GM18502 (cell line): ENCODE measurements at regions not wholly inside any gene's neighbourhood (a gene's known extent, or its start where the extent isn't known, plus 50 kb on each side); places are given as distances from the start of the nearest gene placed in this dataset.
A peak's percentile ranks its signal among the peaks of the same experiment; 100 is the strongest.
"Not testable (repeated sequence)": the region's sequence is repeated elsewhere in the genome, so short reads cannot be mapped to it uniquely, and the experiment has no call there.

ENCODE experiments used
- ATAC-seq: cut with Tn5 transposase; IDR thresholded peaks from one replicate; pipeline ENCODE4 v1.9.1; 2021; ENCODE audit warnings: mild to moderate bottlenecking; ENCODE audit not compliant: unreplicated experiment, poor library complexity

GRCh38 chr2:174697255-174697654, 67.0 kb downstream of the CHRNA1 start:
- ATAC-seq: peak; percentile 96

DNA sequence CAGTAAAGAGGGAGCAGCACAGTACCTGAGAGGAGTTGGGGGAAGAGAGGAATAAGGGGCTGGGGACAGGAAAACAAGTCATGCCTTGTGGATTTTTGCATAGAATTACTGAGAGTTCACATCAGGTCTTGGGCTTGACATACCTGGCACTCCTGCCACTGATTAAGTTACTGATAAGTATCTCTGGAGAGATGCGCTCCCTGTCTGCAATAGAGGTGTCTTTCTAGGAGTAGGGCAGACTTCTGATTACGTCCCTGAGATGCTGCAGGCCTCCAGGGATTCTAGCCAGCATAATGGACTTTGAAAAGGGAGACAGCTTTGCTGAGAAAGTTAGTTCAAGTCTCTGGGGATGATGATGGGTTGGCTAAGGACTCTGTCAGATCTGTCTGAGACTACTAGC, 69.4 kb downstream of the CHRNA1 start:
- no peak for ATAC-seq

GRCh38 chr2:174694196-174694878, 69.9 kb downstream of the CHRNA1 start:
- ATAC-seq: no peak

DNA sequence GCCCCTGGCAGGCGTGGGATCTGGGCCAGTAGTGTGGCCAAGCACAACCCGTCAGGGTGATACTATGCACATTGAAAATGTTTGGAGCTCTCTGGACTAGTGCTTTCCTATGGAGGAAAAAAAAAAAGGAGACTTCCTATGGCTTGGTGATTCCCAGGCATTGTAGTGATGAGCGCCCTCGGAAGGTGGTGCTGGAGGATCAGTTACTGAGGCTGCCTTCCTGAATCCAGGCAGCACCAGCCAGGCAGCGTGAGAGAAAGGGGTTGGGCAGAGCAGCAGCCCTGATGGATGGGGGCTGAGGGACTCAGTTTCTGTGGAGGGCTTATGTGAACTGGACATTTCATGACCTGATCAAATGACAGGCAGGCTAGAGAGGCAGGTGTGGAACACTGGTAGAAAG, 70.9 kb downstream of the CHRNA1 start:
- ATAC-seq: no peak

DNA sequence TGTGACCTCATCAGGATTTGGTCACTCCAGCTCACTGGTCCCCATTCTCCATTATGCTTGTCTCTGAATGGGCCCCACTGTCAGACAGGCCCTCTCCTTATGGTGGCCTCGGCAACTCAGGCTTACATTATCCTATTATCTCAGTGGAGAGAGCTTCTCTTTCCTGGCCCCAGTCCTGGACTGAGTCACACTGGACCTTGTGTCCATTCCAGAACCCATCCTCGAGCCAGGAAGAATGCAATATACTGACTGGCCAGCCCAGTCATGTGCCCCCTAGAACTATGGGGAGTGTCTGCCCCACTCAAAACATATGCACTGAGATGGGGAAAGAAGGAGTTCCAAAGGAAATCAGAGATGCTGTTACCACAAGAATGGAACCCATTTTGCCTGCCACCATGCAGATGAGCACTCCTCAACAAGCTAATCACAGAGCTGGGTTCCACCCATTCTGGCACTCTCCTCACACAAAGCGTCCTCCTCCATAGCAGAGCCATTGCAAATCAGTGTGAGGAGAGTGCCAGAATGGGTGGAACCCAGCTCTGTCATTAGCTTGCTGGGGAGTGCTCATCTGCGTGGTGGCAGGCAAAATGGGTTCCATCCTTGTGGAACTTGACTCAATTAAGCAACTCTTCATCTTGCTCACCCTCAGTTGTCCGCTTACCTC, 71.9 kb downstream of the CHRNA1 start:
- no peak for ATAC-seq

GRCh38 chr2:174691201-174691779, 73.0 kb downstream of the CHRNA1 start:
- ATAC-seq: no peak

DNA sequence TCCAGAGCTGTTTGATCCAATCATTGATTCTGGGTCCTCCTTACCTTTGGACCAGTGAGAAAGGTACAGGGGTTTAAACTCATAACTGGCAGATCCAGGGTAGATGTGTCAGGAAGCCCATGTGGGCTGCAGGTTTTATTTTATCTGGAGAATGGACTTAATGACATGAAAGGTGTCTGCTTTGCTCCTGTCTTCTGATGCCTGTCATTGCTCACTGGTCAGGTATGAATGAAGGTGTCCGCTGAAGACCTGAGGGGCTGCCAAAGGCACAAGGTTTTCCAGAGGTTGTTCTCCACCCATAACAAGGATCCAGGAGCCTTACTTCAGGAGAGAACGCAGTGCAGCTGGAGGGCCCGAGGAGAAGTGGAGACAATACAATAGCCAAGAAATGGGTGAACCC, 74.2 kb downstream of the CHRNA1 start:
- ATAC-seq: no peak

DNA sequence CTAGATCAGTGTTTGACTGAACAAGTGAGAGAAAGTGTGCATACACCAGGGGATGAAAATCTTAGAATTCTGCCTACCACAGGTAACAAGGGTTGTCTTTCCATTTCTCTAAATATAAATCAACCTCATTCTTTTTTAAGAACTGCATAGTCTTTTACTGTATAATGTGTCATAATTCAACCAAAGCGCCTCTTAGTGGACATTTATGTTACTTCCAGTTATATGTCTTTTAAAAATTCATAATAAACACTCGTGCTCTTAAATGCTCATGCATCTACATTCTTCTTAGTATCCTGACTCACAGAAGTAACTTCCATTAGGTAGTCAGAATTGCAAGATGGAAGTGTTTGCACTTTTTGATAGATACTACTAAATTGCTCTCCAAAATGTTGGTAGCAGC, 76.2 kb downstream of the CHRNA1 start:
- ATAC-seq: peak; percentile 44

DNA sequence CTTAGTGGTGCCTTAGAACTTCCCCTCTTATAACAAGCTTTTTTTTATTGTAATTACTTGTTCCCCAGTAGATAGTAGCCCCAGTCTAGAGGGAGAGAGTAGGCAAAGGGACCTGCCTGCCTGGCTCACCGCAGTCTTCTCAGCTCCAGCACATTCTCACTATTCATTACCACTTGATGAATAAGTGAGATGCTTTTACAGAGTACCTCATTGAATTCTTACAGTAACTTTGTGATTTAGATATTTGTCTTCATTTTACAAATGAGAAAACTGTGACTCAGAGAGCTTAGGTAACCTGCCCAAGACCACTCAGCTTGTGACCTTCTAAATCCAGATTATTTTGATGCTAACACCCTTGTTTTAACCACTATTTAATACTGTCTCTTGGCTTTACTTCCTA, 77.8 kb downstream of the CHRNA1 start:
- no peak for ATAC-seq

DNA sequence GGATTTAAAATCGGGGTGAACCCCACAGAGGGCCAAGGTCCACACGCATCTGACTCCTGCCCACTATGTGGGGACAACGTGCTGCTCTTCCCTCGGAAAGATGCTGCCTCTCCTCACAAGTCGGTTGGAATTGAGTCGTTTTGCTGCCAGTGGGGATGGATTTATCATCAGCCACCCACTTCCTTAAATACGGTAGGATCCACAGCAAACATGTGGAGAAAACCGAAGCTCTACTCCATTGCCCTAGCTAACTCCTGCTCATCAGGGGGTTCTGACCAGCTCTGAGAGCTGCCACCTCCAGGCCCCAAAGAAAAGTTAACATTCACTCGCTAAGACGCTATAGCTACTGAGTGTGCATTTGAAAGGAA, 80.9 kb downstream of the CHRNA1 start:
- ATAC-seq: no peak

DNA sequence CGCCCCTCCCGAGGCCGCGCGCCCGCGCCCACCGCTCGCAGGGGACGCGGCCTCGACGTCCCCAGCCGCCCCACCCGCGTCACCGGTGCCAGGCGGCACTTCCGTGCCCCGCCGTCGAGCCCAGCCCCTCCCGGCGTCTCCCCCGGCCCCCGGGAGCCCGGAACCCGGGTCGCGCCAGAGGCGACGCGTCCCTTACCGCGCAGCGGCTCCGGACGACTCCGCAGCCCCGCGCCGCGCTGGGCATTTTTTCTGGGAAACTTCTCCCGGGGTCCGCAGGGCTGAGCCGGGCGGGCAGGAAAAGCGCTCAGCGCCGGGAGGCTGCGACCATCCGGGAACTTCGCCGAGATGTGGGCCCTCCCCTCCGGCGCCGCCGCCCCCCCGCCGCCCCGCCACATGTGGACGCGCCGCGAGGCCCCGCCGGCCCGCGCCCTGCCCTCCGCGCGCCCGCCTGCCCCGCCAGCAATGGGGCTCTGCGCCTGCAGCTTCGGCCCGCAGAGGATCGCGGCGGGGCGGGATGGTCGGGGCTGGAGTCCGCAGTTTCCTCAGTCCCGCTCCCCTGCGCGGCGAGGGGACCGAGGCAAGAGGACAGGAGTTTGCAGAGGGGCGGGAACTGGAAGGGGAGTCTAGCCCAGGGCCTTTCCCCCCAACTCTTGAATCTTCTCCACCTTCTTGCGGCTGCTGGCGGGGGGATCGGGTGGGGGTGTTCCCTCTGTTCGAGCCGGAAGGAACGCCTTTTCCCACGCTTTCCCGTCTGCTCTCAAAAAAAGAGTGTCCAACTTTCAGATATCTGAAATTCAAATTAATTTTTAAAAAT, 81.5 kb downstream of the CHRNA1 start:
- peak; percentile 58 for ATAC-seq

DNA sequence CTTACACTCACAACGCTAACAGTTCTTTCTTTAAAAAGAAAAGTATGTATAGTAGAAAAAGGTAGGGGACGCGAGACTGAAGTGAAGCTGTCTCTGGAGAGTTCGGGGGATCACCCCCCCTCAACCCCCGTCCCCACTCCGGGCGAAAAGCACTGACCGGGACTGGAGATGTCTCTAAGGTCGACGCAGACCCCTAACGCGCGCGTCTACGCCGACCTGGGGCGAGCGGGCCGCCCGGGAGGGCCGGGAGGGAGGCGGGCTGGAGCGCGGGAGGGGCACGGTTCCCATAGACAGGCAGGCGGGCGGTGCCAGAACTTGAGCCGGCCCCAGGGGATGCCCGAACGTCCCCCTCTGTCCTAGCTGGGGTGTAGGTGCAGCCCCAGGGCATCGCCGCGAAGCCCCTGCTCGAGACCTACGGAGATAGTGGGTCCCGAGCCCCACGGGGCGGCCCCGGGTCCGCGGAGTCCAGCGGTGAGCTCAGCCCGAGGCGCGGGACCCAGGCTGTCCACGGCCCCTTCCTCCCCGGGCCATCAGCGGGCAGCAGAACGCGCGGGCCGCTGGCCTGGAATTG, 82.2 kb downstream of the CHRNA1 start:
- peak; percentile 55 for ATAC-seq

DNA sequence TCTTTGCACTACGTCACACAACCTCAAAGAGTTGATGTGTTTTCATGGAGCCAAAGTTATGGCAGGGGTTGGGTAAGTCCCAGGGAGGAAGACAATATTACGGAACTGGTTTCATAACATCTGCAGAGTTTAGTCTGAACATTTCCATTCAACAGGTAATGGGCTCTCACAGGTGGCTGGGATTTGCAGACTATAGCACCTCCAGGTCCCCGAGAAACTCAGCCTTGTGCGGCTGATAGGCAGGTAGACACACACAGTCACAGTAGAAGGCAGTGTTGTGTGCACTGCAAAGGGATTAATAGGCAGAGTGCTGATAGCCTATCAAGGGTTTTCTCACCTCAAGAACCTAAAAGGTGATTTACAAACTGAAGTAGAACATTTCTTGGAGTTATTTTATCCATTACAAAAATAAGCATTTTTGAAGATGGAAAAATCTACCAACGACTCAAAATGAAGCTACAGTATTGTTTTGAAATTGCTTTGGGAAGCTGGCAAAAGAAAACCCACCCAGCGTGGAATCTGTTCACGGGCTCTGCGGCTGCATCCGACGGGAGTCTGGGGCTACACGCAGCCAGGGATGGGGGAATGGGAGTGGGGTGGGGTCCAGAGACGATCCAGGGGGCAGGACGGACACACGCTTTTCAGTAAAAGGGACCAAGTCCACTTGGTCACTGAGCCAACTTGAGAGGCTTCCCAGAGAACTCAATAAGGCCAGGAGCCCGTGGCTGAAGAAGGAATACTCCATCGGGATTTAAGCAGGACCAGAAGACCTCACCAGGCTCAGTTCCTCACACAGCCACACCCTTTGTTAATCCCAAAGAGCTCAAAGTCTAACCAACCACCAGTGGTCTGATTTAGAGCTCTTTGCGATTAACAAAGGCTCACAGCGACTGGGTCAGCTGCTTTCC, 82.9 kb downstream of the CHRNA1 start:
- no peak for ATAC-seq

GRCh38 chr2:174680221-174680620, 82.6 kb upstream of the WIPF1 start:
- ATAC-seq: no peak

GRCh38 chr2:174678395-174678794, 80.8 kb upstream of the WIPF1 start:
- ATAC-seq: no peak

DNA sequence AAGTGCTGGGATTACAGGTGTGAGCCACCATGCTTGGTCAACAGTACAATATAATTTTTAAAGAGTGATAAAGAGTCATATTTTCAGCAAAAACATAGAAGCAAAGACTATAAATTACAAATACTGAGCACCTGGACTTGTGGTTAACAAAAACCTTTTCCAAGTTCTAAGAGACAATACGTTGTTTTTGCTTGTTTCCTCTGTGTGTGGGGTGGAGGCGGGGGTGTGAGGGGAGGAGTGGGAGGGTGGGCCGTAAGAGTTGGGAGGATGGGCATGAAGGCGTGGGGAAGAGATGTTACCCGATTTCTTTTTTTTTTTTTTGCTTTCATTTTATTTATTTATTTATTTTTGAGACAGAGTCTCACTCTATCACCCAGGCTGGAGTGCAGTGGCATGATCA, 78.0 kb upstream of the WIPF1 start:
- ATAC-seq: no peak

GRCh38 chr2:174673876-174674275, 76.3 kb upstream of the WIPF1 start:
- no peak for ATAC-seq

DNA sequence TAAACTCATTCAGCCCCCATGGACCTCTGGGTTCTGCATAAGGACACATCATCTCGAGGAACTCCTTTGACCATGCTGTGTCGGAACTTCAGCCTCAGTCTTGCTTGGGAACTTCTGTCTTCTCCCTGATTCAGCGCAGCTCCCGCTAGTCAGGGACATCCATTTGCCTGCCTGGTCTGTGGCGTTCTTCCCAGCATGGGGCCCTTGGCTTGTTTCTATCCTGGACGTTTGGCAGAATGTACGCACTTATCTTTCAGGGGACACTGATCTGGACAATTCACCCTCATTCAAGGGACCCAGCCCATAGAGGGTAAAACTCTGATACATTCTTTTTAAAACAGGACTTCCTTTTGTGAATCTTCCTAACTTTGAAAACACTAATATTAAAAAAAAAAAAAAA, 75.8 kb upstream of the WIPF1 start:
- no peak for ATAC-seq

DNA sequence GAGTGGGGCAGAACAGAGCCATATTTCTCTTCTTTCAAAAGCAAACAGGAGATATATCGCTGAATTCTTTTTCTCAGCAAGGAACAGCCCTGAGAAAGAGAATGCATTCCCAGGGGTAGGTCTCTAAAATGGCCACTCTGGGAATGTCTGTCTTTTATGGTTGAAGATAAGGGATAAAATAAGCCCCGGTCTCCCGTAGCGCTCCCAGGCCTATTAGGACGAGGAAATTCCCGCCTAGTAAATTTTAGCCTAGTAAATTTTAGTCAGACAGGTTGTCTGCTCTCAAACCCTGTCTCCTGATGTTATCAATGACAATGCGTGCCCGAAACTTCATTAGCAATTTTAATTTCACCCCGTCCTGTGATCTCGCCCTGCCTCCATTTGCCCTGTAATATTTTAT, 73.9 kb upstream of the WIPF1 start:
- ATAC-seq: not testable (repeated sequence)

DNA sequence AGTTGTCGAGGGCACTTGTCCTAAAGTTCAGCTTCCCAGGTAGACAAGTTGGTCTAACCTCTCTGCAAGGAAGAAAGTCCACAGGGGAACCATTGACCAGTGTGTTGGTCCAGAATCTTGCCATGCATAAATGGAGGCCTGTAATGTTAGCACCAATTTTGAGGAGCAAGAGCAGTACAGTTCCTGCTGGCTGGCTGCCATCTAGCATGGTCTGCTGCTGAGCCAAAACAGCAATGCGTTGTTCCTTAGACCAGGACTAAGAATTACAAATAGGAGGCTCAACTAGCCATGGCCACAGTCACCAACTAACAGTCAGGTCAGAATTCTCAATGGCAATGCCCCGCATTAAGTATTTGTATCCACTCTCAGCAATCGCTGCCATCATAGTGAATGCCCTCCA, 72.8 kb upstream of the WIPF1 start:
- ATAC-seq: no peak
